ENCODE measurements at regions not wholly inside any gene's neighbourhood (a gene's known extent, or its start where the extent isn't known, plus 50 kb on each side); places are given as distances from the start of the nearest gene placed in this dataset.

DNA sequence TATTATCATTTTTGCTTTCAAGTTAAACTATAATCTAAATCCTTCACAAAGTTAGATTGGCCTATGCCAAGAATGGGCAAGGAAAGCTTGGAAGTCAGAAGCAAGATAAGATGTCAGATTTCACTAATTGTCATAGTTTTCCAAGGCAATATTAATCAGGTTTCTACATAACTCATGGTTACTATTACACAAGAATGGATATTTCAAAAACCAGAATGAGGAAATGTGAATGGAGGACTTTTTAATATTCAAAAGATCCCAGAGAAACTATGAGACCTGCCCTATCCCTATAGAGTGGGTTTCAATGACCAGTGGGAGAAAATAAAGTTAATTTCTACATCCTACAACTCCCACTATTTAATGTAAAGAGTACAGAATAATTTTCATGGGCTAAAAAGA, 203.2 kb downstream of the CASP12 start:
- intact Hi-C loops (cut with micrococcal nuclease): no loop called here

More for the DNA sequence above, 203.2 kb downstream of the CASP12 start:
- H3K79me2 ChIP-seq (ENCODE audit: control insufficient read depth, insufficient read depth, low read length): no peaks in the 10 kb centered on the region
- no peaks in the 10 kb centered on the region for H4K20me1 ChIP-seq (replicated peaks; ENCODE audit: control insufficient read depth, insufficient read depth, low read length)
- DNase-seq (ENCODE audit: extremely low read depth in 1 of 4, low spot score in 3 of 4) (no peak), ATAC-seq (no peak), FAIRE-seq (no peak)
- H3K9me1 ChIP-seq (ENCODE audit: control insufficient read depth, insufficient read depth, low read length): no peaks in the 10 kb centered on the region
- no peaks in the 10 kb centered on the region for H3K36me3 ChIP-seq (ENCODE audit: control insufficient read depth, insufficient read depth, low read length)
- ChIA-PET CTCF (ENCODE audit: low intra/inter-chr PET ratio) (no interaction called here), POLR2A (no interaction called here)
- no peak overlapping the region for H3K4me2 ChIP-seq (ENCODE audit: insufficient read depth, low read length)
- in situ Hi-C loops (cut with MboI): no loop called here
- H2AFZ ChIP-seq (ENCODE audit: low read depth, low read length): no peak overlapping the region
- H3K27me3 ChIP-seq (ENCODE audit: control insufficient read depth in 2 of 2, insufficient read depth in 2 of 2, low read length in 2 of 2): no peaks in the 10 kb centered on the region
- TF ChIP-seq SIRT6 (IDR thresholded peaks at IDR 0.05; ENCODE audit: low read depth, low read length) (no peak), L3MBTL2 (IDR thresholded peaks at IDR 0.05) (no peak), YBX1 (IDR thresholded peaks at IDR 0.05) (no peak), SIN3A (IDR thresholded peaks at IDR 0.05; ENCODE audit: borderline replicate concordance in 2 of 2, control insufficient read depth in 1 of 2, low read depth in 2 of 2, low read length in 2 of 2) (no peak), ZNF121 (CRISPR knock-in tag; conservative IDR thresholded peaks at IDR 0.05) (no peak), SIX5 (IDR thresholded peaks at IDR 0.05; ENCODE audit: borderline replicate concordance in 1 of 2, insufficient read depth in 1 of 2, low read depth in 1 of 2, low read length in 2 of 2) (no peak), SAFB2 (IDR thresholded peaks at IDR 0.05; ENCODE audit: borderline replicate concordance, low read depth, low read length, severe bottlenecking) (no peak)
- TF ChIP-seq, protein P1, sequence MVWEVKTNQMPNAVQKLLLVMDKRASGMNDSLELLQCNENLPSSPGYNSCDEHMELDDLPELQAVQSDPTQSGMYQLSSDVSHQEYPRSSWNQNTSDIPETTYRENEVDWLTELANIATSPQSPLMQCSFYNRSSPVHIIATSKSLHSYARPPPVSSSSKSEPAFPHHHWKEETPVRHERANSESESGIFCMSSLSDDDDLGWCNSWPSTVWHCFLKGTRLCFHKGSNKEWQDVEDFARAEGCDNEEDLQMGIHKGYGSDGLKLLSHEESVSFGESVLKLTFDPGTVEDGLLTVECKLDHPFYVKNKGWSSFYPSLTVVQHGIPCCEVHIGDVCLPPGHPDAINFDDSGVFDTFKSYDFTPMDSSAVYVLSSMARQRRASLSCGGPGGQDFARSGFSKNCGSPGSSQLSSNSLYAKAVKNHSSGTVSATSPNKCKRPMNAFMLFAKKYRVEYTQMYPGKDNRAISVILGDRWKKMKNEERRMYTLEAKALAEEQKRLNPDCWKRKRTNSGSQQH (CRISPR knock-in tag; IDR thresholded peaks at IDR 0.05): no peak
- TF ChIP-seq, protein P2, sequence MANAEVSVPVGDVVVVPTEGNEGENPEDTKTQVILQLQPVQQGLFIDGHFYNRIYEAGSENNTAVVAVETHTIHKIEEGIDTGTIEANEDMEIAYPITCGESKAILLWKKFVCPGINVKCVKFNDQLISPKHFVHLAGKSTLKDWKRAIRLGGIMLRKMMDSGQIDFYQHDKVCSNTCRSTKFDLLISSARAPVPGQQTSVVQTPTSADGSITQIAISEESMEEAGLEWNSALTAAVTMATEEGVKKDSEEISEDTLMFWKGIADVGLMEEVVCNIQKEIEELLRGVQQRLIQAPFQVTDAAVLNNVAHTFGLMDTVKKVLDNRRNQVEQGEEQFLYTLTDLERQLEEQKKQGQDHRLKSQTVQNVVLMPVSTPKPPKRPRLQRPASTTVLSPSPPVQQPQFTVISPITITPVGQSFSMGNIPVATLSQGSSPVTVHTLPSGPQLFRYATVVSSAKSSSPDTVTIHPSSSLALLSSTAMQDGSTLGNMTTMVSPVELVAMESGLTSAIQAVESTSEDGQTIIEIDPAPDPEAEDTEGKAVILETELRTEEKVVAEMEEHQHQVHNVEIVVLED (CRISPR knock-in tag; IDR thresholded peaks at IDR 0.05): no peak
- H3K9ac ChIP-seq (ENCODE audit: insufficient read depth in 1 of 2, low read depth in 2 of 2, low read length in 2 of 2): no peak overlapping the region
- H3K4me1 ChIP-seq (replicated peaks in 1 of 2; ENCODE audit: control insufficient read depth in 2 of 2, insufficient read depth in 2 of 2, low read length in 2 of 2): no peaks in the 10 kb centered on the region
- no peaks in the 10 kb centered on the region for H3K9me3 ChIP-seq (replicated peaks; ENCODE audit: control insufficient read depth, insufficient read depth, low read depth, low read length)
- BruUV-seq (replicated peaks): no TSS peak
- H3K4me3 ChIP-seq: no peak overlapping the region
- no peak overlapping the region for H3K27ac ChIP-seq (ENCODE audit: extremely low read depth, low read depth, low read length)

All from K562 (cell line).